TTC549 (cell line): ENCODE measurements at regions not wholly inside any gene's neighbourhood (a gene's known extent, or its start where the extent isn't known, plus 50 kb on each side); places are given as distances from the start of the nearest gene placed in this dataset.
"Not testable (repeated sequence)": the region's sequence is repeated elsewhere in the genome, so short reads cannot be mapped to it uniquely, and the experiment has no call there.

Source experiments
- FAIRE-seq: peaks from 2 replicates; lab custom pipeline; 2012; peaks lifted over from hg19 to GRCh38; lab: Jason Lieb, UNC

DNA sequence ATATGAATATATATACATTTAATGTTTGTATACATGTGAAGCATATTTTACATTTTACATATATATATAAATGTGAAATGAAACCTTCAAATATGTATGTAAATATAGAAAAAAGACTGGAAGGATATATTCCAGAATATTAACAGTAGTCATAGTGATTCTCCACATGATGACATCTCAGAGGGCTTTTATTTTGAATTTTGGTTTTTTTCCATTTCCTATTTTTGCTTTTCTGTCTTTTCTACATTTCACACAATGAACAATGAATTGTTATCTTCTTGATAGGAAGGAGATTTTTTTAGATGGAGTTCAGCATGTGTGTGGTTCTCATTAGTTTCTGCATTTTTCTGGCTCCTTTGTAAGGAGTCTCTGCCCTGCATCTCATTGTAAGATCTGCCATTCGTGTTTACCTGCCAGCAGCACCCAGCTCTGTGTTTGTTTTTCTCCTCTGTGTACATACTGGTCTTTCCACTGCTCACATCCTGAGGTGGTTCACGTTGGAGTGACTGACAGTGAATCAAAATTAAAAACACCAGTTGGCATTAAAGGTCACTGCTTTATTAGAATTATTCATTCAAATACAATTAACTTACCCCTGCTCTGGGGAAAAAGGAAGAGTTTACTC is 425.3 kb upstream of the MDFIC2 start:
- FAIRE-seq, result no peak

DNA sequence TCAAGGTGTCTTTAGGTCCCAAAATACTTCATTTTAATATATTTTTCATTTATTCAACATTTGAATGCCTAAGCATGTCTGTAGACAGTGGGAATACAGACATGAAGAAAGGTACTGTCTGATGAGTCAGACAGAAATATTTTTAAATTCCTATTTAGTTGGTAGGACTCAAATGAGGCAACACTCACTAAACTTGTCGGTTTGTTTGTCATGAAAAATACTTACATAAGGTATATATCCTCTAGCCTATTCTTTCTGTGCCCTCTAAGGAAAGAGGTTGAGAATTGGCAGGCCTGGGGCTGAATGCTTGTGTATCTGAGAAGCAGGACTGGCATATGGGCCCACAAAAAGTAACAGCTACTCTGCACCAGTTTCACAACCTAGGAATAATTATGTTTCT is 423.6 kb upstream of the MDFIC2 start:
- no peak for FAIRE-seq

DNA sequence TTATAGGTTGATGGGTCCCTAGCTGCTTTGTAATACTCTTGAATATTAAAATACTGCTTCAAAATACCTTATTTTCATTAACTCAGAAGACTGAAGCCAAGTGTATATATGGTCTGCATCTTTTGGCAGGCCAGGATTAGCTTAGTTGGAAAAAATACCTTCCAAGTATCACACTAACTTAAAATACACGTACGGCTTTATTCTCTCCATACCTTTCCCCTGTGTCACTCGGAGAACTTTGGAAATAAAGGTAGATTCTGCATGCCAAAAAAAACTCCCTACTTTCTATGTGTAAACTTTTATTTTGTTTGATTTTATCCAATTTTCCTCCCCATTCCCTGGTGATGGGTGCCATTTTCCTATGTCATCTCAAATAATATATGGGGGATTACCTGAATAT is 422.3 kb upstream of the MDFIC2 start:
- no peak for FAIRE-seq

DNA sequence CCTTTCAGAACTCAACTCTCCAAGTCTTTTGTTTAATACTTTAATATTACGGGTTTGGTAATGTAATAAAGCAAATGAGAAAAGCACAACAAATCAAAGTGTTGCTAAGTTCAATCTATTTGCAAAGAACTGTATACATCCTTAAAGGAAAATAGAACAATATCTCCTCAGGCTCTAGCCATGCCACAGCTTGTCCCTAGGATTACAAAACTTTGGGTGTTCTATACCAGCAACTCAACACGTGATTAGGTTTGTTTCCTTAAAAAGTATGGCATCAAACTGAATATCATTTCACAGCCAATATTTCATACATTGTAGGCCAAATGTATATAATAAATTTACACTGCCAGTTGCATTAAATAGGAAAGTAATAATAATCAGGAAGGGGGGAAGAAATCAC is 418.6 kb upstream of the MDFIC2 start:
- FAIRE-seq, result no peak

DNA sequence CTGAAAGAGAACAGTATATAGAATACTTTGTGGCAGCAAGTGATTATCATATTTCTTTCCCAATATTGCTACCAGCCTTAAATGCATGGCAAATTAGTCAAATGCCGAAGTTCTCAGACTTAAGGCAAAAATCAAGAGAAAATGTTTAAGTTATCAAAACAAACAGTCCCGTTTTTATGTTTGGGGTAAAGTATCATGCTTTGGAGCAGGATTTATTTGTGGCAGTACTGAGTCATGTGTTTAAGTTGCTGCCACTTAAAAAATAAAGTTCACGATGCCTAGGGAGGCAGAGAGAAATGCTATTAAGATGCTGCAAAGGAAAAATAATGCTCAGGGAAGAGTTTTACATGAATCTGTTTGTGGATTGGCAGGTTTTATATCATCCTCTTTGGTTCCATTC is 417.4 kb upstream of the MDFIC2 start:
- FAIRE-seq, result no peak

DNA sequence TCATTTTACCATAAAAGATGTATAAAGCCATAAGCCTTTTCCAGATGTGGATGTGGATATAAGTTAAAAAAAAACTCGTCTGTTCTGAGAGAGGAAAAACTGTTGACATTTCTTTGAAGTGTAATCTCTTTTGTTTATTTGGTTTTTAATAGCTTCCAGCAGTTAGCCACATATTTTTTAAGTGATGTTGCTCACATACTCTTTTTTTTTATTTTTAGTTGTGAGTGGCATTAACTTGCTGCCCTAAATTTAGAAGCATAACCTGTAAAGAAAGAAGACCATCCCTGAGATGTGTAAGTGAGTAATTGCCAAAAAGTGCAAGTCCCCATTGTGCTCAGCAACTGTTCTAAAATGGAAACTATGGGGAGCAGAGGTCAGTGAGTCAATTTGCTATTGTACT is 415.9 kb upstream of the MDFIC2 start:
- FAIRE-seq, result no peak

DNA sequence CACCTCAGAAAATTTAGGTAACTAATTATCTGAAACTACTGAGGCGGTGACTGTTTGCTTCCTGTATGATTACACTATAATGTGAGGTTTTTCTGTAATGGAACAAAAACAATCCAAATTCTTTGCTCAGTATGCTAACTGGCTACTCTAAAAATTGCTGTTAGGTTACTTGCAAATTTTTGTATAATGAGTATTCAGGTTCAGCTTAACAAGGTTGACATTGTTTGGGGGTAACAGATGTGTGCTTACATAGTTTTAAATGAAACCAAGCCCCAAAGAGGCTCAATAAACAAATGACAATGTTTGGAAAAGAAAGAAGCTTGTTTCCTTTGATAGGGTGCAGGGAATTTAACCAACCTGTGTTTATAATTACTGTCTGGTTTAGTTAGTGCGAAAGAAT is 414.5 kb upstream of the MDFIC2 start:
- no peak for FAIRE-seq

DNA sequence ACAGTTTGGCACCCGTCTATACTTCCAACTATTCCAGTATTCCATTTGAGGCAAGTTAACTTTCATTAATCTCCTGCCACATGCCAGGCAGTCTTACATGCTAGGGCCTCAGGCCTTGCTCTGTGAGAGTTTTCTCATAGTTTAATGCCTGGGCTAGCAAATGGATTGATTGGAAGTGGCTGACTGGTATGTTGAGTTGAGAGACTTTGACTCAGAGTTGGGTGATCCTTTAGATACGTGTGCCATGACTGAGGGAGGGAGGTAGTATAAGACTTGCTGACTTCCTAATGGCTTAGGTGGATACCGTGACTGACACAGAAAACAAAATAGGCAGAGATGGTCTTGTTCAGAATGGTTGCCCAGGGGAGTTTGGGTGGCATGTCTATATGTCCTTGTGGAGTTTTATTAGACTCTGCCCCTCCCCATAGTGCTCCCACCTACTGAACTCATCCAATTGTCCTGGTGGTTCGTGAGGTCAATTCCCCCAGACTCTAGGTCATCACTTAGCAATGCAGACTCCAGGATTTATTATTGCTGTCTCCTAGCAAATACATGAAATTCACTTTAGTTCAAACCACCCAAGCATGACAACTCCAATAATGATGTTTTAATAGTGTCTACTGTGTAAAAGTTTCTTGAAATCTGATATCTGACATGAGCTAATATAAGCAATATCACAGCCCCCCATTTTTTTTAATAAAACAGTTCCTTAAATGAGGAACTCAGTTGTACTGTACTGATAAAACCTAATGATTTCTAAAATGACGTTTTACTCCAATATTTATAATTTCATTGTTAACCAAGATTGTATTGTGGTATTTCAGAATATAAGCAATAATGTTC is 413.9 kb upstream of the MDFIC2 start:
- FAIRE-seq, result no peak

DNA sequence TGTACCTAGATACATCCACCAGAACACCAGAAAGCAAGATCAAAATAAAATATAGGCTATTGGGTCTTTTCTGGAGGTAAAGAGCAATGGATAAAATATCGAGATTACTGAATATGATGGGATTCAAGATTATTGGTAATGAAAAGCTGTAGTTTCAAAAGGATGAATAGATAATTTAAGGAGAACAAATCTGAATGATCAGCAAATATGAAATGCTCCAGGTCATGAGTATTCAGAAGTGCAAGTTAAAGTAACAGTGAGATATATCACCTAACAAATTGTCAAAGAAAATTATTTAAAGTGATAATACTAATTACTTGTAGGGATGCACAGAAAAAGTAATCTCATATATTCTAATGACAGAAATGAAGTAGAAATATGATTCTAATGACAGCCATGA is 409.6 kb upstream of the MDFIC2 start:
- no peak for FAIRE-seq

DNA sequence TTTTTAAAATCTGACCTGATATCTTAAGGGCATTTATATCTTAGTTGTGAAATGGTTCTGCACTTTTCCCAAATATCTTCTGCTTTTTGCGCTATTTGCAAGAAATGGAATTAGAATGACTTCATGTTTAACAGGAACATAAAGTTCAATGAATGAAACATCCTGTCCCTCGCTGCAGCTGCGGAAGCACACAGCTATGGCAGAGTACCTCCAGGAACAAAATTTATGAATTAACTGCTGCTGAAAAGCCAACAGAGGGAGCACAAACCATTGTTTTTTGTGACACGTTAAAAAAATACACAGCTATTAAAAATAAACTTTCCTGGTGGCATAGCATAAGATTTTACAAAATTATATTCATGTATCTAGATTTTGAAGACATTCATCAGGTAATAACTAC is 404.4 kb upstream of the MDFIC2 start:
- no peak for FAIRE-seq

DNA sequence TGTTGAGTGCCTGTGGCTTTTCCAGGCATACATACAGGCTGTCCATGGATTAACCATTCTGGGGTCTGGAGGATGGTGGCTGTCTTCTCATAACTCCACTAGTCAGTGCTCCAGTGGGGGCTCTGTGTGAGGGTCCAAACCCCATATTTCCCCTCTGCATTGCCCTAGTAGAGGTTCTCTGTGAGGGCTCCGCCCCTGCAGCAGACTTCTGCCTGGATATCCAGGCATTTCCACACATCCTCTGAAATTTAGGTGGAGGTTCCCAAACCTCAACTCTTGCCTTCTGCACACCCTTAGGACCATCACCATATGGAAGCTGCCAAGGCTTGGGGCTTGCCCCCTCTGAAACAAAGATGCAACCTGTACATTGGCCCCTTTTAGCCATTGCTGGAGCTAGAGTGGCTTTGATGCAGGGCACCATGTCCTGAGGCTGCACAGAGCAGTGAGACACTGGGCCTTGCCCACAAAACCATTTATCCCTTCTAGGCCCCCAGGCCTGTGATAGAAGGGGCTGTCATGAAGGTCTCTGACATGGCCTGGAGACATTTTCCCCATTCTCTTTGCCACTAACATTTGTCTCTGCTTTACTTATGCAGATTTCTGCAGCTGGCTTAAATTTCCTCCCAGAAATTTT is 400.1 kb upstream of the MDFIC2 start:
- no peak for FAIRE-seq

DNA sequence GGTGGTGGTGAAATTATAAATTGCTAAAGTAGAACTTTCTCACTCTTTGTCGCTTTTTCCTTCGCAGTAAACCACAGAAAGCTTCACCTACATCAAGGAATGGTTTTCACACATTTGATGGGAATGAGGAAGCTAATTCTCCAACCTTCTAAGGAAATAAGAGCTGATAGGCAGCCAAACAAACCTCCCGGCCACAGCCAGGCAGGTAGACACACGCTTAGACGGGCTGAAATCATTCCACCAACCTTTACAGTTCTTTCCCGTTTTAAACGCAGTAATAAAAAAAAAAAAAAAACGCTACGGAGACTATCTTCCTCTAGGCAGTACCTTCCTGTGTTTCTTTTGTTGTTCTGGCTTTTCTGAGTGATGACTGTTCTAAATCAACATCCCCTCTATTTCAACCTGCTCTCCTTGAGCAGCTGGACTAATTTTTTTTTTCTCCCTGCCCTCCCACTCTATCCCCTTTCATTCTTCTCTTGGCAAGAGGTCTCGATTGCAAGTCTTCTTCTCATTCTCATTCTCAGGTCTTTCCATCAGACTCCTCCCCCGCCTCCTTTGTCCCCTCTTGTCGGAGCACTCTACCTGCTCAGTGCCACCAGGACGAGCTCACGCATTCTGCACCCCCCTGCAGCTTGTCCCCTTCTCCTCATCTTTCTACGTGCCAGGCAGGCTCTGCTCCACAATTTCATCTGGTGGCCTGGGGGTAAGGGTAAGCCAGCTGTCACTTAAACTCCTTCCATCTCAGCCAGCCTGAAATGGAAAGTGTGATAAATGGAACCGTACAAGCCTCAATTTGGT is 391.1 kb upstream of the MDFIC2 start:
- no peak for FAIRE-seq

DNA sequence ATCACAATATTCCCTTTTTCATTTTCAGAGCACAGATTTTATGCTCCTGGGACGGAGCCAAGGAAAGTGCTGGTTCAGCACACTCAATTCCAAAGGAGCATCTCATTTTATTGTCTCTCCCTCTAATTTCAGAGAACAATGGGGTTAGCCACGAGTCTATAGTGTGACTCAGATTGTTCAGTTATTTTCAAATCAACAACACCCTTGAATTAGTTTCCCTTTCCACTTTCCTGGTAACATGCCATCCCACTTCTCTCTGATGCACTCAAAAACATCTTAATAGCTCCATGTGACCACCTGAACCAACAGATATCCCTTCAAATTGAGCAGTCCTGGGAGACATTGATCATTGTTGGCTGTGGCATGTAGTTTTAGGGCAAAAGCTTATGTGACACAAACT is 389.7 kb upstream of the MDFIC2 start:
- no peak for FAIRE-seq

DNA sequence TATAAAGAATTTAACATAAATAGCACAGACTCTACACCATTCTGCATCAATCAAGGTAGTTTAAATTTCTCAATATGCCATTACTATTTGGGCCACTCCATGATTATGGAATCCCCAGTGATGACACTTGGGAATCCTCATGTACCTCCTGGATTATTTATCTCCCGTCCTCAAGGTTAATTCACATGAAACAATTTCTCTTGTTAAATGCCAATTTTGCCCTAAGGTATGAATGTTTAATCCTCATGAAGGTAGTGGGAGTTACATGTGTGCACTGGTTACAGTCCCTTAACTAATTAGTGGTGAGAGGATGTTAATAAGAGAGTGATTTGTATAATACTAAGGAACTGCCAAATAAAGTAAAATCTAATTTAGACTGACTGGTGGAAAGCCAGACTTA is 372.3 kb upstream of the MDFIC2 start:
- no peak for FAIRE-seq

DNA sequence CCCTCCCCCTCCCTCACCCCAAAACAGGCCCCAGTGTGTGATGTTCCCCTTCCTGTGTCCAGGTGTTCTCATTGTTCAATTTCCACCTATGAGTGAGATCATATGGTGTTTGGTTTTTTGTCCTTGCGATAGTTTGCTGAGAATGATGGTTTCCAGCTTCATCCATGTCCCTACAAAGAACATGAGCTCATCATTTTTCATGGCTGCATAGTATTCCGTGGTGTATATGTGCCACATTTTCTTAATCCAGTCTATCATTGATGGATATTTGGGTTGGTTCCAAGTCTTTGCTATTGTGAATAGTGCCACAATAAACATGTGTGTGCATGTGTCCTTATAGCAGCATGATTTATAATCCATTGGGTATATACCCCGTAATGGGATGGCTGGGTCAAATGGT is 363.4 kb upstream of the MDFIC2 start:
- FAIRE-seq, result not testable (repeated sequence)

DNA sequence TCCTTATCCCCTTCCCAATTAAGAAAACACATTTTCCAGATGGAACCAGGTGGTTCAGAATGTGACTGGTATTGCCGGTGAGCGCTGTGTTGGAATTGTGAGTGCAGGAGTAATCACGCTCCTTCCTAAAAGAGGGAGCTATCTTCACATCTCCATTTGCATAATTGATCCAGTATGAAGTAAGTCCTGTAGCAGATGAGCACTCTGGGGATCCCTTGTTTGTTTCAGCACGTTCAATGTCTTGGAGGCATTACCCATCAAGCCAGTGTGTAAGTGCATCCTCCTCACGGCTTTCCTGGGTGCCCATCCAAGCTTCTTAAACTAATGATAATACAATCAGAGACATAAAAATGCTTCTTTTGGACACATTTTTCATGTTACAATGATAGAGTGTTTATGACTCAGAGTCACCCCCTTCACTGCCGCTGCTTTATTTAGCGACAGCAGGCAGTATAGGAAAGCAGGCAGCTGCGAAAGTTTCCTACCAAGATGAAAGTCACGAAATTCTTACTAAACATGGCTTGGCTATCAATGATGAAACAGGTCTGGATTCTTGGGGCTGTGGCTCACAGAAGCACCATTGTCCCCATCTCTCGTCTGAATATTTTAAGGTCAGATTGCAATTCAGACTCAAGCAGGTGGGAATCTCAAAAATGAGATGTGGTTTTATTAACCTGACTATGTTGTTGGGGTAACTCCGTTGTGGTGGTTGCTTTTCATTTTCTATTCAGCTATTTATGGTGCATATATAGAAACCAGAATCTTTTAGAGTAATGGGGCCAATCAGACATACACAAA is 346.3 kb upstream of the MDFIC2 start:
- FAIRE-seq, result no peak

DNA sequence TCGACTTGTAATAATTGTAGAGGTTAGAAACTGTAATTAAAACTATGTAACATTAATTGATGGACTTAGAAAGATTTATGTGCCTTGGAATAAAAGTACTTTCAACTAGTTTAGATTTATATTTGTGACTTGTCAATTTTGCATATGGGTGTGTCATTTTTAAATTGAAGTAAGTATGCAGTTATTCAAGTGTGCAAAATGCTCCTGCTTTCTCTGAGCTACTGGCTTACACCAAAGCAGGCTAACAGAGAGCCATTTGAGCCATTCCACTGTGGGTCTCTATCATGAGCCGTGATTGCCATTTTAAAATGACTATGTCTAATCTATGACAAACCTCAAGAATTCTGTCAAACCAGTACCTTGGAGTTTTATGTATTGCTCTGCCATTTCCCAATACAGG is 345.0 kb upstream of the MDFIC2 start:
- no peak for FAIRE-seq

DNA sequence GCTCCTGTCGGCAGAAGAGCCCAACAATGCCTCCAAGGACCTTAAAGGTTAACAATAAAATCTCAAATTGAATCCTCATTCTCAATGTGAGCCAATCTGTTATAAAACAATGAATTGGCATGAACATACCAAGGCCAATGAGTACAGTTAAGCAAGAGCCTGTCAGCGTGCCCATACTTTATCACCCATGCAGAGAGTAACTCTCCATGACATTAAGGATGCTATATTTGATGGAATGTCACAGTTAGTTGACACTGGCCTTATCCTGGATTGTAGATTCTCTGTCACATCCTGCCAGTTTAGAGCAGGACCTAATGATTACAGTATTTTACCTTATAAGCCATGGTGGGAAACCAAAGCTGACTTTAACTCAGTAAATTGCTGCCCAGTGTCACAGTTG is 335.4 kb upstream of the MDFIC2 start:
- FAIRE-seq, result no peak

DNA sequence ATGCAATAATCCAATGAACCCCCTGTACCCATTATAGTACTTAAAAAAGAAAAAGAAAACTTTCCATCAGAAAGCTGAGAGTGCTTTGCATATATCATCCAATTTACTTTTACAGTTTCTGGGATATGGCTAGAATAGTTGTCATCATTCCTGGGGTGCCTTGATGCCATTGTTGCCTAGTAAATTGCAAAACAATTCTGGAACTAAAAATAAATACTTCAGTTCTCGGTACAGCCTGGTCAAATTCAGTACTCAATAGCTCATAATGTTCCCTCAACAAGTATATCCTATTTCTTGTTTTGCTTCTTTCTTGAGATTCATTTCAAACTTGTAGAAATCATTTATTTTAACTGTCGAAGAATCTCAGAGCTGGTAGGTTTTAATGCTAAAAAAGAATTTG is 334.7 kb upstream of the MDFIC2 start:
- FAIRE-seq, result no peak

DNA sequence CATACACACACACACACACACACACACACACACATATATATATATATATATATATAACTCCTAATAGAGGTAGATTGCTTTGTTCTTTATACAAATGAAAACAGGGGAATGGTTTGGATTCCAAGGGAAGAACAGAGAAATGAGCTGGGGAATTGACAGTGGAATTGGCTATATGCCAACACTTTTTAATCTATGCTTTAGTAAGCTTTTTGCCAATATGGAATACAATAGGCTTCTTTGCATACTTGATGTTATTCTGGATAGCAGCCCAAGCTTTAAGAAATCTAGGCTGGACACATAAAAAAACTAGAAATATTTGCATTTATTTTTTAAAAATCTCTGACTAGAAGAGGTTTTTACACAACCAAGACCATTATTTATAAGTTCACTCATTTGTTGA is 334.2 kb upstream of the MDFIC2 start:
- FAIRE-seq, result no peak

DNA sequence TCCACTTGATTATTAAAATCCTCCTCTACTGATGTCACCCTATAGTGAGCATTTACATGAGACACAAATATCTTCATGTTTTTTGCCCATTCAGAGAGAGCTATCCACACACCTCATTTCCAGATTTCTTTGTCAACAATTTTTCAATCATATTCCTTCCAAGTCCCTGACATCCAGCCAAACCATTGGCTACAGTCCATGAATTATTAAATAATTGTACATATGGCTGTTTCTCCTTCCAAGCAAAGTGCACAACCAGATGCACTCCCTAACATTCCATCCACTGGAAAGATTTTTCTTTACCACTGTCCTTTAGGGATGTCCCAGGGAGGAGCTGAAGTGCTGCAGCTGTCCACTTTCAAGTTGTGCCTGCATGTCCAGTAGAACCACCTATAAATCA is 328.0 kb upstream of the MDFIC2 start:
- no peak for FAIRE-seq

DNA sequence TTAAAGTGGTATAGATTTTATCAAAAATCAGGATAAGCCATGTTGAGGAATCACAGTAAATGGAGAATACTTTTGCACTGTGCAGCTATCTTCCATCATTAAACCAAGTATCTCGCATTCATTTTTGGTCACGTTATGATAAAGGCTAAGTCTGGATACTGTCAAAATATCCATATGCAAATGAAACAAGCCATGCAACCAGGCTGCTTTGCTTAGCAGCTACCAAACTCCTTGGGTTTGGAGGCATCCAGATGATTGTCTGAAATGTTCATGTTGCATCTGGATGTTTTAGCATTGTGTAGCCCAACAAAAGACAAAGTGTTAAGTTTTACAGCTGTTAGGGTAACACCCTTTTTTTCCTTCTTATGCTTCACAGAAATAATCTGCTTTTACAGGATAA is 322.9 kb upstream of the MDFIC2 start:
- FAIRE-seq, result no peak
